ENCODE measurements at regions not wholly inside any gene's neighbourhood (a gene's known extent, or its start where the extent isn't known, plus 50 kb on each side); places are given as distances from the start of the nearest gene placed in this dataset.

DNA sequence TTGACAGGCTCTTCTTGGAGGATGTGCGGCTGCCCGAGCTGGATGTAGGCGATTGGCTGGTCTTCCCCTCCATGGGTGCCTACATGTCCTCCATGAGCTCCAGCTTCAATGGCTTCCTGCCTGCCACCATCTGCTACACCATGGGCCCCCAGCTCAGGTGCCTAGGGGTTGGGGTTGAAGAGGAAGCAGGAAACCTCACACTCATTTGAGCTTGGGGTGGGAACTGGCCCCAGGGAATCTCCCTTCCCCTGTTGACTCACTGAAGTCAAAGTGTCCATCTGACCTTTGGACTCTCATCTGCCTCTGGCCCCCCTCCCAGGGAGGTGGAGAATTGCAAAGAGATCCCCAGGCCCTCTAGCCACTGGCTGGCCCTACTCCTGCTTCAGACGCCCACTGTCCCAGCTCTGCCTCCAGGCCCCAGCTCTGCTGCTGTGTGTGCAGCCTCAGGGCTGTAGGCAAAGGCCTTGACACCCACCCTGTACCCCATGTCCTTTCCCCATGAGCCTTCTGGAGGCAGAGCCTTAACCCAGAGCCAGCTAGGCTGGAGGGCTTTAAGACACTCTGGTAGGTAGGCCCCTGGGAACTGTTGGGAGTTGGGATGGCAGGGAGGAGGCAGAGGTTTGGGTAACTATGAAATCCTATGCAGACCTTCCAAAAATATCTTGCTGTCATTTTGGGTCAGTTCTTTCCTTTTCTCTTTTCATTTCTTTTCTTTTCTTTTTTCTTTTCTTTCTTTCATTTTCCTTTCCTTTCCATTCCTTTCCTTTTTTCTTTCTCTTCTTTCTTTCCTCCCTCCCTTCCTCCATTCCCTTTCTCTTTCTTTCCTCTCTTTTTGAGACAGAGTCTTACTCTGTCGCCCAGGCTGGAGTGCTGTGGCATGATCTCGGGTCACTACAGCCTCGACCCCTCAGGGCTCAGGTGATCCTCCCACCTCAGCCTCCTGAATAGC lies 66.9 kb upstream of the TINAGL1 start (continued):
- TF ChIP-seq SMC3 (IDR thresholded peaks at IDR 0.05; ENCODE audit: low read length) (no peak), ZSCAN20 (CRISPR knock-in tag; IDR thresholded peaks at IDR 0.05; ENCODE audit: borderline replicate concordance) (no peak), KMT2B (CRISPR knock-in tag; IDR thresholded peaks at IDR 0.05) (no peak), ARNTL (CRISPR knock-in tag; IDR thresholded peaks at IDR 0.05) (peak; percentile 82), ZNF616 (CRISPR knock-in tag; IDR thresholded peaks at IDR 0.05; ENCODE audit: low read depth) (no peak), ATM (IDR thresholded peaks at IDR 0.05; ENCODE audit: borderline replicate concordance) (no peak), ZFP36 (IDR thresholded peaks at IDR 0.05; ENCODE audit: borderline replicate concordance, low read depth, low read length, partially characterized antibody) (no peak), THAP8 (CRISPR knock-in tag; IDR thresholded peaks at IDR 0.05; ENCODE audit: borderline replicate concordance) (no peak), HNF4A (CRISPR knock-in tag; IDR thresholded peaks at IDR 0.05) (peak; percentile 98), ZNF432 (CRISPR knock-in tag; IDR thresholded peaks at IDR 0.05; ENCODE audit: borderline replicate concordance) (no peak), ZKSCAN8 (CRISPR knock-in tag; IDR thresholded peaks at IDR 0.05; ENCODE audit: borderline replicate concordance) (0 out of 2 replicates have a peak, but pooled peaks have one; percentile 74), ZNF335 (CRISPR knock-in tag; IDR thresholded peaks at IDR 0.05) (no peak), ZNF574 (CRISPR knock-in tag; IDR thresholded peaks at IDR 0.05) (peak; percentile 78; the same call in 1 of the 2 replicates)
- TF ChIP-seq, protein P1, sequence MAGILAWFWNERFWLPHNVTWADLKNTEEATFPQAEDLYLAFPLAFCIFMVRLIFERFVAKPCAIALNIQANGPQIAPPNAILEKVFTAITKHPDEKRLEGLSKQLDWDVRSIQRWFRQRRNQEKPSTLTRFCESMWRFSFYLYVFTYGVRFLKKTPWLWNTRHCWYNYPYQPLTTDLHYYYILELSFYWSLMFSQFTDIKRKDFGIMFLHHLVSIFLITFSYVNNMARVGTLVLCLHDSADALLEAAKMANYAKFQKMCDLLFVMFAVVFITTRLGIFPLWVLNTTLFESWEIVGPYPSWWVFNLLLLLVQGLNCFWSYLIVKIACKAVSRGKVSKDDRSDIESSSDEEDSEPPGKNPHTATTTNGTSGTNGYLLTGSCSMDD (CRISPR knock-in tag; IDR thresholded peaks at IDR 0.05): no peak
- TF ChIP-seq, protein P2, sequence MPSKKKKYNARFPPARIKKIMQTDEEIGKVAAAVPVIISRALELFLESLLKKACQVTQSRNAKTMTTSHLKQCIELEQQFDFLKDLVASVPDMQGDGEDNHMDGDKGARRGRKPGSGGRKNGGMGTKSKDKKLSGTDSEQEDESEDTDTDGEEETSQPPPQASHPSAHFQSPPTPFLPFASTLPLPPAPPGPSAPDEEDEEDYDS (CRISPR knock-in tag; IDR thresholded peaks at IDR 0.05): peak; percentile 87

All from HepG2 (cell line).